G401 (cell line): ENCODE measurements at regions not wholly inside any gene's neighbourhood (a gene's known extent, or its start where the extent isn't known, plus 50 kb on each side); places are given as distances from the start of the nearest gene placed in this dataset.

Experiments
- DNase-seq: peaks from one replicate; pipeline ENCODE4 v3.0.0-alpha.2; 2015; ENCODE audit warnings: low spot score
- in situ Hi-C: cut with HindIII; loops from 2 replicates; pipeline ENCODE4 v1.10.0; 2016; ENCODE audit warnings: low sequenced_read_pairs, mixed read lengths

- in situ Hi-C loops: no loop called here
- no peak for DNase-seq
Observed at GRCh38 chr4:26150948-26151347, 169.9 kb upstream of the RBPJ start.

- in situ Hi-C loops: no loop called here
- no peak for DNase-seq
Observed at GRCh38 chr4:26151615-26152014, 169.2 kb upstream of the RBPJ start.

- DNase-seq: no peak
- in situ Hi-C loops: no loop called here
Observed at GRCh38 chr4:26152056-26152455, 168.8 kb upstream of the RBPJ start.

- in situ Hi-C loops: no loop called here
- DNase-seq: no peak
Observed at GRCh38 chr4:26157541-26157940, 163.3 kb upstream of the RBPJ start.

- in situ Hi-C loops: loop anchor here (5.0 kb wide), 1 partner anchor 47 kb away; no protein-coding TSS in a partner anchor
- DNase-seq: no peak
Observed at GRCh38 chr4:26160591-26160990, 160.2 kb upstream of the RBPJ start.

GRCh38 chr4:26161030-26161824 is 159.6 kb upstream of the RBPJ start:
- in situ Hi-C loops: loop anchor here (5.0 kb wide), 1 partner anchor 46 kb away; no protein-coding TSS in a partner anchor
- no peak for DNase-seq

GRCh38 chr4:26162101-26162500 is 158.7 kb upstream of the RBPJ start:
- in situ Hi-C loops: loop anchor here (5.0 kb wide), 1 partner anchor 45 kb away; no protein-coding TSS in a partner anchor
- no peak for DNase-seq

- peak; percentile 61 for DNase-seq
- in situ Hi-C loops: loop anchor here (5.0 kb wide), 1 partner anchor 44 kb away; no protein-coding TSS in a partner anchor
Observed at GRCh38 chr4:26163425-26164362, 157.1 kb upstream of the RBPJ start.

GRCh38 chr4:26171501-26171900 is 149.3 kb upstream of the RBPJ start:
- in situ Hi-C loops: no loop called here
- no peak for DNase-seq

- in situ Hi-C loops: no loop called here
- peak; percentile 39 for DNase-seq
Observed at GRCh38 chr4:26171941-26172340, 148.9 kb upstream of the RBPJ start.

GRCh38 chr4:26173619-26174018 is 147.2 kb upstream of the RBPJ start:
- DNase-seq: no peak
- in situ Hi-C loops: no loop called here

GRCh38 chr4:26174027-26174426 is 146.8 kb upstream of the RBPJ start:
- no peak for DNase-seq
- in situ Hi-C loops: no loop called here

GRCh38 chr4:26175006-26175786 is 145.6 kb upstream of the RBPJ start:
- peak; percentile 22 for DNase-seq
- in situ Hi-C loops: no loop called here

- DNase-seq: no peak
- in situ Hi-C loops: no loop called here
Observed at GRCh38 chr4:26175905-26176470, 144.8 kb upstream of the RBPJ start.

- DNase-seq: peak; percentile 30
- in situ Hi-C loops: no loop called here
Observed at GRCh38 chr4:26176598-26177149, 144.1 kb upstream of the RBPJ start.

GRCh38 chr4:26178854-26179253 is 142.0 kb upstream of the RBPJ start:
- DNase-seq: no peak

GRCh38 chr4:26179316-26179760 is 141.5 kb upstream of the RBPJ start:
- in situ Hi-C loops: no loop called here
- no peak for DNase-seq

More at GRCh38 chr4:26178854-26179253, 142.0 kb upstream of the RBPJ start:
- in situ Hi-C loops: no loop called here

- in situ Hi-C loops: no loop called here
- no peak for DNase-seq
Observed at GRCh38 chr4:26181616-26182015, 139.2 kb upstream of the RBPJ start.

GRCh38 chr4:26183017-26183416 is 137.8 kb upstream of the RBPJ start:
- DNase-seq: no peak
- in situ Hi-C loops: no loop called here
